Gastrocnemius medialis (tissue), 4 donors: ENCODE measurements at regions not wholly inside any gene's neighbourhood (a gene's known extent, or its start where the extent isn't known, plus 50 kb on each side); places are given as distances from the start of the nearest gene placed in this dataset.

Experiments
- ATAC-seq, 2 donors: fragments of 150-250 bp; one replicate each; pipeline ENCODE4 v1.9.1; 2016
- DNase-seq, 2 donors: peaks; one replicate each; pipeline ENCODE4 v3.0.0-alpha.2; 2019
- H3K27ac ChIP-seq, 4 donors: fragments of 200-600 bp; sonication (generic); 1 replicate in 1 of 4; 2 replicates in 3 of 4; pipeline ENCODE4 v1.5.1; 2016 to 2018; ENCODE audit warnings: mild to moderate bottlenecking in 2 of 4, moderate library complexity in 1 of 4
- H3K27me3 ChIP-seq, 3 donors: fragments of 200-600 bp; sonication (generic) in 2 of 3; 1 replicate in 1 of 3; 2 replicates in 2 of 3; pipeline versions ENCODE4 v1.5.1 to v1.6.0; 2016 to 2019; ENCODE audit warnings: mild to moderate bottlenecking in 1 of 3, moderate library complexity in 1 of 3
- H3K36me3 ChIP-seq, 2 donors: fragments of 200-600 bp; sonication (generic) in 1 of 2; one replicate each; pipeline ENCODE4 v1.5.1; 2017 to 2018
- H3K4me1 ChIP-seq, 2 donors: fragments of 200-600 bp; sonication (generic) in 1 of 2; one replicate each; pipeline ENCODE4 v1.5.1; 2016 to 2017; ENCODE audit warnings: mild to moderate bottlenecking in 2 of 2
- H3K4me3 ChIP-seq, 4 donors: fragments of 200-600 bp; sonication (generic) in 3 of 4; 1 replicate in 1 of 4; 2 replicates in 3 of 4; pipeline ENCODE4 v1.5.1; 2016 to 2019; ENCODE audit warnings: mild to moderate bottlenecking in 2 of 4
- H3K9me3 ChIP-seq, 3 donors: fragments of 200-600 bp; sonication (generic) in 2 of 3; 1 replicate in 1 of 3; 2 replicates in 2 of 3; pipeline ENCODE4 v1.5.1; 2016 to 2019
- POLR2A ChIP-seq, 2 donors: fragments of 450-650 bp; IDR thresholded peaks; one replicate each; pipeline ENCODE4 v1.6.1; 2017; ENCODE audit warnings: antibody characterized with exemption in 2 of 2, mild to moderate bottlenecking in 2 of 2, moderate library complexity in 2 of 2
- in situ Hi-C, 4 donors: fragments of 200-750 bp; cut with MboI; loops; one replicate each; pipeline versions ENCODE4 v1.15.0 to v1.8.0; 2017; ENCODE audit warnings: low sequenced_read_pairs in 4 of 4
- intact Hi-C: fragments of 100-400 bp; cut with DNase I; formaldehyde crosslinking; loops from one replicate; pipeline ENCODE4 v1.15.1; 2023; ENCODE audit warnings: low total_unique reads
- TF ChIP-seq, protein P1 (sequence below), 5 experiments: fragments of 450-650 bp in 3 of 5; fragments of 200-600 bp in 2 of 5; sonication (generic) in 2 of 5; IDR thresholded peaks in 4 of 5; conservative IDR thresholded peaks in 1 of 5; 1 replicate in 4 of 5; 2 replicates in 1 of 5; pipeline ENCODE4 v1.5.1; 2016 to 2019; ENCODE audit warnings: antibody characterized with exemption in 5 of 5, mild to moderate bottlenecking in 3 of 5, moderate library complexity in 3 of 5

DNA sequence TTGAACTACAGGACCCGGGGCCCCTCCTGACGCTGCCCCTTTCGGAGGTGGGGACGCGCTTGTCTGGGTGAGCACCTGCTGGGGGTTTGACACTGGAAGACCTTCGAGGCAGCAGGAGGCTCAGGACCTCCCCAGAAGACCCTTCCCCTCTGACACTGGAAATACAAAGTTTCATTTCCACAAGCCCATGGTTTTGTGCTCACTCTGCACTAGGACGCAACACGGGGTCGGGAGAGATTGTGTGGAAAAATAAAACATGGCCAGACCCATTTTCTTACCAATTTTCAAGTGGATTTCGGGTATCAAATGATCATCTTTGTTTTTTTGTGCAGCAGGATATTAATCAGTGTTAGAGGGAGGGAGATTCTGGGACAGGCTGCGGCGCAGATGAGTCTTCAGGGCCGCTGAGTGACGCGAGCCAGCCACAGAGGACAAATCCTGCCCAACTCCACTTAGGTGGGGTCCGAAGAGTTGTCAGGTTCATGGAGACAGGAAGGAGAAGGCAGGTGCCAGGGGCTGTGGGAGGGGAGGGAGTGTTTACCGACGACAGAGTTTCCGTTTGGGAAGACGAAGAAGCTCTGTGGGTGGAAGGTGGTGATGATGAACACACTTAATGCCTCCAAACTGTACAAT, 160.0 kb upstream of the AFDN start:
- TF ChIP-seq, protein P1, sequence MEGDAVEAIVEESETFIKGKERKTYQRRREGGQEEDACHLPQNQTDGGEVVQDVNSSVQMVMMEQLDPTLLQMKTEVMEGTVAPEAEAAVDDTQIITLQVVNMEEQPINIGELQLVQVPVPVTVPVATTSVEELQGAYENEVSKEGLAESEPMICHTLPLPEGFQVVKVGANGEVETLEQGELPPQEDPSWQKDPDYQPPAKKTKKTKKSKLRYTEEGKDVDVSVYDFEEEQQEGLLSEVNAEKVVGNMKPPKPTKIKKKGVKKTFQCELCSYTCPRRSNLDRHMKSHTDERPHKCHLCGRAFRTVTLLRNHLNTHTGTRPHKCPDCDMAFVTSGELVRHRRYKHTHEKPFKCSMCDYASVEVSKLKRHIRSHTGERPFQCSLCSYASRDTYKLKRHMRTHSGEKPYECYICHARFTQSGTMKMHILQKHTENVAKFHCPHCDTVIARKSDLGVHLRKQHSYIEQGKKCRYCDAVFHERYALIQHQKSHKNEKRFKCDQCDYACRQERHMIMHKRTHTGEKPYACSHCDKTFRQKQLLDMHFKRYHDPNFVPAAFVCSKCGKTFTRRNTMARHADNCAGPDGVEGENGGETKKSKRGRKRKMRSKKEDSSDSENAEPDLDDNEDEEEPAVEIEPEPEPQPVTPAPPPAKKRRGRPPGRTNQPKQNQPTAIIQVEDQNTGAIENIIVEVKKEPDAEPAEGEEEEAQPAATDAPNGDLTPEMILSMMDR (IDR thresholded peaks at IDR 0.05 in 4 of 5, conservative IDR thresholded peaks at IDR 0.05 in 1 of 5), result no peak
- TF ChIP-seq POLR2A (IDR thresholded peaks at IDR 0.05), result no peak
- intact Hi-C loops, result no loop called here
- H3K4me3 ChIP-seq, result no peak overlapping the region
- no peaks in the 10 kb centered on the region for H3K27me3 ChIP-seq
- H3K9me3 ChIP-seq, result no peaks in the 10 kb centered on the region
- ATAC-seq (no peak), DNase-seq (no peak)
- in situ Hi-C loops, result no loop called here
- H3K36me3 ChIP-seq, result no peaks in the 10 kb centered on the region
- peaks cover 14 to 15% of the 10 kb centered on the region in 2 donors for H3K4me1 ChIP-seq
- no peak overlapping the region for H3K27ac ChIP-seq

DNA sequence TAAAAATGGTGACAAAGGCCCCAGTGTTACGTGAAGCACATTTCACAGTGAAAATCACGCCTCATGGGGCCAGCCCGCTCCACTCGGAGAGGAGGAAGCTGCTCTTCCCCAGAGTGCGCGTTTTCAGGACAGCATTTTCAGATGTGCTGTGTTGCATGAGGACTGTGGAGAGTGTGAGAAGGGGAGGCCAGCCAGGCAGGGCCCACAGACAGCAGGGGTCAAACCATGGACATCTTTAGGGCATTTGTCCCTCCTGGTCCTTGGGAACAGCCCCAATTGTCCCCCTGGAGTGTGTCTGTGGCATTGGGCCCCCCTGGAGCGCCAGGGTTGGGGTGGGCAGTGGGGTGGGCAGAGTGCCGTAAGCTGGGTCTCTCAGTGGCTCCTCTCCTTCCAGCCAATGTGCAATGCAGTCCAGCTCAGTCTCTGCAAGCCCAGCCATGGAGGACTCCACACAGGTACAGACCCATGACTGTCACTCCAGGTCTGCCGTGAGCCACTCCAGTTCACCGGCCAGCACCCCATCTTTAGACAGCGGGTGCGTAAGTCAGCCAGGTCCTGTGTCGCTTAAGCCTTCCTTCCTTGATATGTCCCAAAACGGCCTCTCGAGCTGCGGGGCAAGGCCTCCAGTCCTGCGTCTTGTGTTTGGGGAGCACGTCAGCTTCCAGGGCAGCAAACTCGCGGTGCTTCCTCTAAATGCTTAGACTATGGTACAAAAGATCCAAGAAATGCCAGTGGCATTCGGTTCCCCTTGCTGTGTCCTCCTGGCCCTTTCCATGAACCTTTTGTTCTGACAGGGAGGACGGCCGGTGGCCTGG, 159.3 kb upstream of the AFDN start:
- Histone ChIP-seq H3K4me1 (peaks cover 14 to 15% of the 10 kb centered on the region in 2 donors), H3K4me3 (no peak overlapping the region), H3K27ac (peak overlapping the region; percentile 27 to 90 (median 76)), H3K36me3 (no peaks in the 10 kb centered on the region), H3K27me3 (no peaks in the 10 kb centered on the region), H3K9me3 (no peaks in the 10 kb centered on the region)
- in situ Hi-C loops (no loop called here), intact Hi-C loops (no loop called here)
- DNase-seq, result no peak
- TF ChIP-seq, protein P1 (IDR thresholded peaks at IDR 0.05 in 4 of 5, conservative IDR thresholded peaks at IDR 0.05 in 1 of 5), result no peak
- ATAC-seq, result no peak

DNA sequence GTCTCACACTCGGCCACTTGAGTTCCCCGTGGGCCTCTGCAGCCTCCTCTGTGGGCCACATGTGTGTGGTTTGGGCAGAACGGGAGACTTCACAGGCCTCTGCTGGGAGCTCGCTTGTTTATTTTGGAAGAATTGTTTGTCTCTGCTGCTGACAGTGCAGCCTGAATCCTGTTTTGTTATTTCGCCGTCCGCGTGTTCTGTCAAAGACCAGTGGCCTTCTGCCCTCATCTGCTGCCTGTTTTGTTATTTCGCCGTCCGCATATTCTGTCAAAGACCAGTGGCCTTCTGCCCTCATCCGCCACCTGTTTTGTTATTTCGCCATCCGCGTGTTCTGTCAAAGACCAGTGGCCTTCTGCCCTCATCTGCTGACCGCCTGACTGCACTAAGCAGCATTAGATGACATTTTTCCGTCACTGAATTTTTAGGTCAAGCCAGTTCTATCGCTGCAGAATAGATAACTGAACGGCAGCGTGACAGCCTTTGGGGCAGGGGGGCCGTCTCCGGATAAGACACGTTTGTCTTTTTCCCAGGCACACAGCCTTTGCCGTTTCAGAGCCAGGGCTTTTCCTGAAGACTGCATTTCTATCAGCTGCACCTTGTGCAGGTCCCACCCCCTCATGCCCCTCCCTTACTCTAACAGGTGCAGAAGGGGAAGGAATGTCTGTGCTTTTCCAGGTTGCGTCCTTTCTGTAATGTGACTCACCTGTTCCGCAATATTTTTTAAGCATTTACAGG, 158.5 kb upstream of the AFDN start:
- Histone ChIP-seq H3K27ac (peak overlapping the region; percentile 27 to 90 (median 76)), H3K4me1 (peaks cover 14 to 15% of the 10 kb centered on the region in 2 donors), H3K27me3 (no peaks in the 10 kb centered on the region), H3K4me3 (peak overlapping the region in 1 of 4 donors; percentile 7), H3K36me3 (no peaks in the 10 kb centered on the region), H3K9me3 (no peaks in the 10 kb centered on the region)
- no peak for TF ChIP-seq POLR2A (IDR thresholded peaks at IDR 0.05)
- TF ChIP-seq, protein P1 (IDR thresholded peaks at IDR 0.05 in 4 of 5, conservative IDR thresholded peaks at IDR 0.05 in 1 of 5), result no peak
- peak; percentile 89 to 92 for ATAC-seq
- intact Hi-C loops (no loop called here), in situ Hi-C loops (no loop called here)
- DNase-seq, result peak; percentile 60 to 75

DNA sequence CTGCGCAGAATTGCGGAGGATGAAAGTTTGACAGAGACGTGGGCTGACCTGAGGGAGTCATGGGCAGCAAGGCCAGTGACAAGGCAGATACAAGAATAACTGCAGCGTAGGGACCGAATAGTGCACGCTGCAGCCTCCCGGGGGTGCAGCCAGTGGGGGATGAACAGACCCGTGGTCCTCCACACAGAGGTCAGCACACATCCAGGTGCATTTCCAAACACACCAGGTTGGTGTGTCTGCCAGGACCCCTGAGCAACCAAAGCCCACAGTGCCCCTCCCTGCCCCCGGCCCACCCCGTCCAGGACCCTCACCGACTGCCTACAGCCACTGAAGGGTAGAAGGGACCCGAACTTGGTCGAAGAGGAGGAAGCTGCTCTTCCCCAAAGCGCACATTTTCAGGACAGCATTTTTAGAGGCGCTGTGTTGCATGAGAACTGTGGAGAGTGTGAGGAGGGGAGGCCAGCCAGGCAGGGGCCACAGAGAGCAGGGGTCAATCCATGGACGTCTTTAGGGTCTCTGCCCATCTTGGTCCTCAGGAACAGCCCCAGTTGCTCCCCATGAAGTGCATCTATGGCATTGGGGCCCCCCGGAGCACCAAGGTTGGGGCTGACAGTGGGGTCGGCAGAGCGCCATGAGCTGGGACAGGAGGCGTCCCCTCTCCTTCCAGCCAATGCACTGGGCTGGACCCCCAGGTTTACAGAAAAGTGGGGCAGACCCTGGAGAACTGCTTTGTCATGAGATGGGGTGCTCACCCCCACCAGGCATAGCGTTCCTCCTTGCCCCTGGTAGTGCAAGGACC, 157.8 kb upstream of the AFDN start:
- H3K4me3 ChIP-seq, result peak overlapping the region in 1 of 4 donors; percentile 7
- in situ Hi-C loops, result no loop called here
- no peaks in the 10 kb centered on the region for H3K27me3 ChIP-seq
- TF ChIP-seq, protein P1 (IDR thresholded peaks at IDR 0.05 in 4 of 5, conservative IDR thresholded peaks at IDR 0.05 in 1 of 5), result no peak
- no peak for TF ChIP-seq POLR2A (IDR thresholded peaks at IDR 0.05)
- no peaks in the 10 kb centered on the region for H3K36me3 ChIP-seq
- H3K27ac ChIP-seq, result peak overlapping the region in 3 of 4 donors; percentile 67 to 90 (median 86)
- H3K4me1 ChIP-seq, result peaks cover 14 to 15% of the 10 kb centered on the region in 2 donors
- ATAC-seq, result peak; percentile 12 to 29
- H3K9me3 ChIP-seq, result no peaks in the 10 kb centered on the region
- intact Hi-C loops, result no loop called here
- no peak for DNase-seq
